HEK293 (cell line): ENCODE measurements at regions not wholly inside any gene's neighbourhood (a gene's known extent, or its start where the extent isn't known, plus 50 kb on each side); places are given as distances from the start of the nearest gene placed in this dataset.

Experiments
- CTCF ChIA-PET: fragments of 350-600 bp; formaldehyde crosslinking; extraction: SDS; loops from one replicate; lab custom pipeline; 2021; ENCODE audit warnings: antibody characterized with exemption; lab: Yijun Ruan, JAX
- POLR2A ChIA-PET: fragments of 300-600 bp; formaldehyde crosslinking; extraction: SDS; loops from one replicate; lab custom pipeline; 2020; ENCODE audit warnings: antibody characterized with exemption, inconsistent platforms; lab: Yijun Ruan, JAX
- H3K27ac ChIP-seq: fragments of 200-500 bp; sonication (Bioruptor generic); 2 replicates; pipeline ENCODE4 v1.5.1; 2014; ENCODE audit warnings: low read depth, low read length, control low read depth, inconsistent platforms; ENCODE audit errors: extremely low read depth
- H3K36me3 ChIP-seq, 2 experiments: fragments of 200-500 bp in 1 of 2; sonication (Bioruptor generic) in 1 of 2; 1 replicate in 1 of 2; 2 replicates in 1 of 2; pipeline ENCODE4 v1.5.1; 2014 to 2017; ENCODE audit warnings: inconsistent platforms in 2 of 2, low read length in 2 of 2; ENCODE audit not compliant: control insufficient read depth in 2 of 2, insufficient read depth in 1 of 2
- H3K4me1 ChIP-seq: fragments of 200-500 bp; sonication (Bioruptor generic); 2 replicates; pipeline ENCODE4 v1.5.1; 2014; ENCODE audit warnings: mild to moderate bottlenecking, low read length, inconsistent platforms; ENCODE audit not compliant: control insufficient read depth, insufficient read depth
- H3K4me3 ChIP-seq: 2 replicates; pipeline ENCODE4 v1.5.1; 2011; ENCODE audit warnings: low read depth, mild to moderate bottlenecking, control low read depth, low read length, moderate library complexity
- H3K9me3 ChIP-seq: fragments of 200-500 bp; sonication (Bioruptor generic); 2 replicates; pipeline ENCODE4 v1.5.1; 2014; ENCODE audit warnings: low read depth, low read length, inconsistent platforms; ENCODE audit not compliant: control insufficient read depth, insufficient read depth
- BCL6B ChIP-seq: fragments of 450-650 bp; formaldehyde crosslinking; IDR thresholded peaks from 2 replicates; pipeline ENCODE4 v1.5.1; 2017; ENCODE audit warnings: missing biosample characterization, missing genetic modification characterization
- GFI1B ChIP-seq: fragments of 450-650 bp; formaldehyde crosslinking; IDR thresholded peaks from 2 replicates; pipeline ENCODE4 v1.5.1; 2016; ENCODE audit warnings: missing biosample characterization, missing genetic modification characterization
- PBX3 ChIP-seq: sonication (generic); formaldehyde crosslinking; IDR thresholded peaks from 2 replicates; pipeline ENCODE4 v1.8.1; 2022; ENCODE audit warnings: mild to moderate bottlenecking, moderate library complexity, missing genetic modification reagents
- PRDM2 ChIP-seq: fragments of 450-650 bp; formaldehyde crosslinking; IDR thresholded peaks from 2 replicates; pipeline ENCODE4 v1.5.1; 2016; ENCODE audit warnings: missing biosample characterization, missing genetic modification characterization, borderline replicate concordance
- SALL2 ChIP-seq: fragments of 450-650 bp; formaldehyde crosslinking; IDR thresholded peaks from 2 replicates; pipeline ENCODE4 v1.5.0; 2017; ENCODE audit warnings: missing biosample characterization, mild to moderate bottlenecking, missing genetic modification characterization, borderline replicate concordance
- ZBTB17 ChIP-seq: fragments of 450-650 bp; formaldehyde crosslinking; IDR thresholded peaks from 2 replicates; pipeline ENCODE4 v1.5.1; 2016; ENCODE audit warnings: missing biosample characterization, missing genetic modification characterization
- ZBTB44 ChIP-seq: fragments of 450-650 bp; IDR thresholded peaks from 2 replicates; pipeline ENCODE4 v1.5.1; 2018; ENCODE audit warnings: missing biosample characterization, mild to moderate bottlenecking, missing genetic modification characterization
- ZBTB8A ChIP-seq: fragments of 450-650 bp; formaldehyde crosslinking; IDR thresholded peaks from 2 replicates; pipeline ENCODE4 v1.5.1; 2016; ENCODE audit warnings: missing biosample characterization, missing genetic modification characterization
- ZFP69B ChIP-seq: fragments of 450-650 bp; formaldehyde crosslinking; IDR thresholded peaks from 2 replicates; pipeline ENCODE4 v1.5.1; 2016; ENCODE audit warnings: missing biosample characterization, missing genetic modification characterization
- ZNF148 ChIP-seq: fragments of 450-650 bp; formaldehyde crosslinking; IDR thresholded peaks from 2 replicates; pipeline ENCODE4 v1.5.0; 2017; ENCODE audit warnings: missing biosample characterization, missing genetic modification characterization, borderline replicate concordance
- ZNF18 ChIP-seq: fragments of 450-650 bp; formaldehyde crosslinking; IDR thresholded peaks from 2 replicates; pipeline ENCODE4 v1.5.1; 2016; ENCODE audit warnings: missing biosample characterization, missing genetic modification characterization
- ZNF23 ChIP-seq: fragments of 450-650 bp; formaldehyde crosslinking; IDR thresholded peaks from 2 replicates; pipeline ENCODE4 v1.5.1; 2016; ENCODE audit warnings: missing biosample characterization, missing genetic modification characterization, borderline replicate concordance
- ZNF433 ChIP-seq: fragments of 450-650 bp; formaldehyde crosslinking; IDR thresholded peaks from 2 replicates; pipeline ENCODE4 v1.5.1; 2016; ENCODE audit warnings: missing biosample characterization, missing genetic modification characterization, low read depth
- ZNF501 ChIP-seq: fragments of 450-650 bp; formaldehyde crosslinking; IDR thresholded peaks from 2 replicates; pipeline ENCODE4 v1.5.1; 2016; ENCODE audit warnings: missing biosample characterization, missing genetic modification characterization
- ZNF513 ChIP-seq: fragments of 450-650 bp; IDR thresholded peaks from 2 replicates; pipeline ENCODE4 v1.5.1; 2018; ENCODE audit warnings: missing biosample characterization, missing genetic modification characterization
- ZNF549 ChIP-seq: fragments of 450-650 bp; IDR thresholded peaks from 2 replicates; pipeline ENCODE4 v1.5.1; 2018; ENCODE audit warnings: missing biosample characterization, missing genetic modification characterization, mild to moderate bottlenecking, inconsistent platforms, moderate library complexity
- ZNF561 ChIP-seq: fragments of 450-650 bp; IDR thresholded peaks from 2 replicates; pipeline ENCODE4 v1.5.1; 2018; ENCODE audit warnings: missing biosample characterization, missing genetic modification characterization, borderline replicate concordance
- ZNF623 ChIP-seq: fragments of 450-650 bp; formaldehyde crosslinking; IDR thresholded peaks from 2 replicates; pipeline ENCODE4 v1.5.1; 2016; ENCODE audit warnings: missing biosample characterization, missing genetic modification characterization
- ZNF626 ChIP-seq: fragments of 450-650 bp; sonication (Bioruptor Pico); formaldehyde crosslinking; IDR thresholded peaks from 2 replicates; pipeline ENCODE4 v1.5.1; 2018; ENCODE audit warnings: missing biosample characterization, missing genetic modification characterization, inconsistent platforms

GRCh38 chr18:41140506-41140905, 814.5 kb upstream of the PIK3C3 start:
- no peak overlapping the region for H3K27ac ChIP-seq
- ChIA-PET CTCF (no interaction called here), POLR2A (no interaction called here)
- H3K9me3 ChIP-seq = no peaks in the 10 kb centered on the region
- H3K4me1 ChIP-seq = no peaks in the 10 kb centered on the region
- no peak for TF ChIP-seq ZNF513 (tag by site-specific recombination)
- TF ChIP-seq ZFP69B (tag by site-specific recombination) = no peak
- no peak for TF ChIP-seq PRDM2
- H3K4me3 ChIP-seq = no peak overlapping the region
- H3K36me3 ChIP-seq = no peaks in the 10 kb centered on the region

- POLR2A ChIA-PET = no interaction called here
- TF ChIP-seq ZNF626 (tag by site-specific recombination) (no peak), ZNF18 (no peak), ZBTB8A (tag by site-specific recombination) (no peak), ZNF549 (tag by site-specific recombination) (no peak), ZNF623 (tag by site-specific recombination) (no peak), SALL2 (tag by site-specific recombination) (no peak), ZNF23 (tag by site-specific recombination) (no peak), ZNF501 (tag by site-specific recombination) (no peak), ZBTB44 (tag by site-specific recombination) (no peak), PBX3 (CRISPR knock-in tag) (no peak), ZNF433 (no peak), ZNF148 (tag by site-specific recombination) (no peak), BCL6B (no peak), ZNF561 (tag by site-specific recombination) (no peak), ZBTB17 (tag by site-specific recombination) (no peak), GFI1B (tag by site-specific recombination) (no peak)
Measured at GRCh38 chr18:41135146-41135545, 819.9 kb upstream of the PIK3C3 start.

More at GRCh38 chr18:41135146-41135545, 819.9 kb upstream of the PIK3C3 start:
- no peak overlapping the region for H3K4me3 ChIP-seq
- no peaks in the 10 kb centered on the region for H3K36me3 ChIP-seq
- no peaks in the 10 kb centered on the region for H3K4me1 ChIP-seq
- no peak overlapping the region for H3K27ac ChIP-seq
- CTCF ChIA-PET = no interaction called here
- no peaks in the 10 kb centered on the region for H3K9me3 ChIP-seq
